HEK293 (cell line): ENCODE measurements at regions not wholly inside any gene's neighbourhood (a gene's known extent, or its start where the extent isn't known, plus 50 kb on each side); places are given as distances from the start of the nearest gene placed in this dataset.

Experiments used
- RBAK ChIP-seq: fragments of 450-650 bp; formaldehyde crosslinking; IDR thresholded peaks from 2 replicates; pipeline ENCODE4 v1.5.1; 2016; ENCODE audit warnings: missing biosample characterization, missing genetic modification characterization
- ZNF214 ChIP-seq: fragments of 450-650 bp; formaldehyde crosslinking; IDR thresholded peaks from 2 replicates; pipeline ENCODE4 v1.5.1; 2017; ENCODE audit warnings: missing biosample characterization, mild to moderate bottlenecking, missing genetic modification characterization, borderline replicate concordance
- ZNF24 ChIP-seq: fragments of 450-650 bp; formaldehyde crosslinking; IDR thresholded peaks from 2 replicates; pipeline ENCODE4 v1.5.1; 2016; ENCODE audit warnings: missing biosample characterization, missing genetic modification characterization
- ZNF473 ChIP-seq: fragments of 450-650 bp; formaldehyde crosslinking; IDR thresholded peaks from 2 replicates; pipeline ENCODE4 v1.5.1; 2017; ENCODE audit warnings: missing biosample characterization, missing genetic modification characterization
- TF ChIP-seq, protein P1 (sequence below): fragments of 450-650 bp; formaldehyde crosslinking; IDR thresholded peaks from 2 replicates; pipeline ENCODE4 v1.5.1; 2016; ENCODE audit warnings: missing biosample characterization, missing genetic modification characterization
- TF ChIP-seq, protein P2 (sequence below): fragments of 450-650 bp; formaldehyde crosslinking; IDR thresholded peaks from 2 replicates; pipeline ENCODE4 v1.5.1; 2016; ENCODE audit warnings: missing biosample characterization, missing genetic modification characterization

DNA sequence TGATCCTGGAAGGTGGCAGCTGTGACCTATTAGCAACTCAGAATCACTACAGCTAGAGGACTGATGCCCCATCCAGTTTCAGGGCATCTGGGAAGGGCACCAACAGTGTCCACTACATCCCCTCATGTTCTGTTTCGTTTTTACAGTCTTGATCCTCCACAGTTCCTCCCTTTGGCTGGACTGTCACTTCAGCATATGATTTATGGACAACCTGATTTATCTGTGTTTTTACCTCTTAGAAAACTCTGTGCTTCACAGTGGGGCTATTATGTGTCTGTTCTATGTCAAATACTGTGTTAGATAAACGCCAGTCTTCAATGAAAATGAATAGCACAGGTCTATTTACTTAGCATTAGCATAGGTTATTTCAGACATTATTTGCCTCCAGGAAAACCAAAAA lies 63.1 kb upstream of the GRPR start:
- no peak for TF ChIP-seq ZNF24 (tag by site-specific recombination)
- TF ChIP-seq, protein P1, sequence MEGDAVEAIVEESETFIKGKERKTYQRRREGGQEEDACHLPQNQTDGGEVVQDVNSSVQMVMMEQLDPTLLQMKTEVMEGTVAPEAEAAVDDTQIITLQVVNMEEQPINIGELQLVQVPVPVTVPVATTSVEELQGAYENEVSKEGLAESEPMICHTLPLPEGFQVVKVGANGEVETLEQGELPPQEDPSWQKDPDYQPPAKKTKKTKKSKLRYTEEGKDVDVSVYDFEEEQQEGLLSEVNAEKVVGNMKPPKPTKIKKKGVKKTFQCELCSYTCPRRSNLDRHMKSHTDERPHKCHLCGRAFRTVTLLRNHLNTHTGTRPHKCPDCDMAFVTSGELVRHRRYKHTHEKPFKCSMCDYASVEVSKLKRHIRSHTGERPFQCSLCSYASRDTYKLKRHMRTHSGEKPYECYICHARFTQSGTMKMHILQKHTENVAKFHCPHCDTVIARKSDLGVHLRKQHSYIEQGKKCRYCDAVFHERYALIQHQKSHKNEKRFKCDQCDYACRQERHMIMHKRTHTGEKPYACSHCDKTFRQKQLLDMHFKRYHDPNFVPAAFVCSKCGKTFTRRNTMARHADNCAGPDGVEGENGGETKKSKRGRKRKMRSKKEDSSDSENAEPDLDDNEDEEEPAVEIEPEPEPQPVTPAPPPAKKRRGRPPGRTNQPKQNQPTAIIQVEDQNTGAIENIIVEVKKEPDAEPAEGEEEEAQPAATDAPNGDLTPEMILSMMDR (tag by site-specific recombination): no peak
- TF ChIP-seq ZNF214 (tag by site-specific recombination): no peak
- TF ChIP-seq ZNF473 (tag by site-specific recombination): no peak
- TF ChIP-seq RBAK (tag by site-specific recombination): no peak
- TF ChIP-seq, protein P2, sequence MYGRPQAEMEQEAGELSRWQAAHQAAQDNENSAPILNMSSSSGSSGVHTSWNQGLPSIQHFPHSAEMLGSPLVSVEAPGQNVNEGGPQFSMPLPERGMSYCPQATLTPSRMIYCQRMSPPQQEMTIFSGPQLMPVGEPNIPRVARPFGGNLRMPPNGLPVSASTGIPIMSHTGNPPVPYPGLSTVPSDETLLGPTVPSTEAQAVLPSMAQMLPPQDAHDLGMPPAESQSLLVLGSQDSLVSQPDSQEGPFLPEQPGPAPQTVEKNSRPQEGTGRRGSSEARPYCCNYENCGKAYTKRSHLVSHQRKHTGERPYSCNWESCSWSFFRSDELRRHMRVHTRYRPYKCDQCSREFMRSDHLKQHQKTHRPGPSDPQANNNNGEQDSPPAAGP: no peak
